ENCODE measurements at regions not wholly inside any gene's neighbourhood (a gene's known extent, or its start where the extent isn't known, plus 50 kb on each side); places are given as distances from the start of the nearest gene placed in this dataset.

- intact Hi-C loops (cut with DNase I; ENCODE audit: low total_unique reads), result no loop called here
- WGBS, 2 donors, result 82 to 93% methylated on average over 10 of the region's 10 CpGs
- no peak for DNase-seq (ENCODE audit: low spot score in 2 of 2)
- H3K4me3 ChIP-seq (ENCODE audit: low read depth, poor library complexity, severe bottlenecking), result no peak overlapping the region
- TF ChIP-seq CTCF (IDR thresholded peaks at IDR 0.05) (no peak), POLR2A (IDR thresholded peaks at IDR 0.05) (no peak)
Observed at GRCh38 chr21:35732788-35733187, 327.5 kb downstream of the SETD4 start.

- intact Hi-C loops (cut with DNase I; ENCODE audit: low total_unique reads), result no loop called here
- 82 to 89% methylated on average over 8 of the region's 8 CpGs for WGBS, 2 donors
- no peak for DNase-seq (ENCODE audit: low spot score in 2 of 2)
- no peak for TF ChIP-seq CTCF (IDR thresholded peaks at IDR 0.05)
- no peak for TF ChIP-seq POLR2A (IDR thresholded peaks at IDR 0.05)
- no peak overlapping the region for H3K4me3 ChIP-seq (ENCODE audit: low read depth, poor library complexity, severe bottlenecking)
Observed at GRCh38 chr21:35730325-35730724, 330.0 kb downstream of the SETD4 start.

- 66 to 83% methylated on average over 2 of the region's 2 CpGs for WGBS, 2 donors
- intact Hi-C loops (cut with DNase I; ENCODE audit: low total_unique reads), result no loop called here
- no peak overlapping the region for H3K4me3 ChIP-seq (ENCODE audit: low read depth, poor library complexity, severe bottlenecking)
- DNase-seq (ENCODE audit: low spot score in 2 of 2), result no peak
- TF ChIP-seq CTCF (IDR thresholded peaks at IDR 0.05) (no peak), POLR2A (IDR thresholded peaks at IDR 0.05) (no peak)
Observed at GRCh38 chr21:35727830-35728229, 332.5 kb downstream of the SETD4 start.

- intact Hi-C loops (cut with DNase I; ENCODE audit: low total_unique reads), result no loop called here
- 84 to 93% methylated on average over 4 of the region's 4 CpGs for WGBS, 2 donors
Observed at GRCh38 chr21:35724156-35724555, 336.2 kb downstream of the SETD4 start.

GRCh38 chr21:35721701-35722100 lies 338.6 kb downstream of the SETD4 start:
- no peak for DNase-seq (ENCODE audit: low spot score in 2 of 2)
- TF ChIP-seq CTCF (IDR thresholded peaks at IDR 0.05) (no peak), POLR2A (IDR thresholded peaks at IDR 0.05) (no peak)

More at GRCh38 chr21:35724156-35724555, 336.2 kb downstream of the SETD4 start:
- no peak for TF ChIP-seq CTCF (IDR thresholded peaks at IDR 0.05)
- no peak for TF ChIP-seq POLR2A (IDR thresholded peaks at IDR 0.05)
- no peak for DNase-seq (ENCODE audit: low spot score in 2 of 2)
- no peak overlapping the region for H3K4me3 ChIP-seq (ENCODE audit: low read depth, poor library complexity, severe bottlenecking)

GRCh38 chr21:35720208-35720731 lies 340.1 kb downstream of the SETD4 start:
- H3K4me3 ChIP-seq (ENCODE audit: low read depth, poor library complexity, severe bottlenecking), result no peak overlapping the region
- DNase-seq (ENCODE audit: low spot score in 2 of 2), result no peak
- WGBS, 2 donors, result 36 to 46% methylated on average over 6 of the region's 6 CpGs
- TF ChIP-seq POLR2A (IDR thresholded peaks at IDR 0.05) (no peak), CTCF (IDR thresholded peaks at IDR 0.05) (no peak)
- intact Hi-C loops (cut with DNase I; ENCODE audit: low total_unique reads), result no loop called here

More at GRCh38 chr21:35721701-35722100, 338.6 kb downstream of the SETD4 start:
- intact Hi-C loops (cut with DNase I; ENCODE audit: low total_unique reads), result no loop called here
- WGBS, 2 donors, result 66 to 78% methylated on average over 4 of the region's 4 CpGs
- no peak overlapping the region for H3K4me3 ChIP-seq (ENCODE audit: low read depth, poor library complexity, severe bottlenecking)
